ENCODE measurements at regions not wholly inside any gene's neighbourhood (a gene's known extent, or its start where the extent isn't known, plus 50 kb on each side); places are given as distances from the start of the nearest gene placed in this dataset.
"Not testable (repeated sequence)": the region's sequence is repeated elsewhere in the genome, so short reads cannot be mapped to it uniquely, and the experiment has no call there.

- not testable (repeated sequence) for TF ChIP-seq EZH2 (IDR thresholded peaks at IDR 0.05); POLR2AphosphoS5 (IDR thresholded peaks at IDR 0.05; ENCODE audit: borderline replicate concordance, low read depth, low read length); FOXP2 (optimal IDR thresholded peaks at IDR 0.05; ENCODE audit: control extremely low read depth, extremely low read length, insufficient read depth)
These were observed 4091.5 kb upstream of the TPTE start for GRCh38 chr21:6429924-6430323.

Measured in SK-N-MC (cell line).